Heart left ventricle (tissue), 13 donors: ENCODE measurements at regions not wholly inside any gene's neighbourhood (a gene's known extent, or its start where the extent isn't known, plus 50 kb on each side); places are given as distances from the start of the nearest gene placed in this dataset.
"Not testable (repeated sequence)": the region's sequence is repeated elsewhere in the genome, so short reads cannot be mapped to it uniquely, and the experiment has no call there.

Experiments
- POLR2A ChIP-seq, 2 donors: fragments of 450-650 bp; IDR thresholded peaks; one replicate each; pipeline ENCODE4 v1.6.1; 2017; ENCODE audit warnings: antibody characterized with exemption in 2 of 2, mild to moderate bottlenecking in 2 of 2, moderate library complexity in 2 of 2
- TF ChIP-seq, protein P1 (sequence below), 12 donors: fragments of 200-600 bp; sonication (generic) in 4 of 12; IDR thresholded peaks; one replicate each; pipeline versions ENCODE4 v1.5.0 to v1.8.0; 2018 to 2022; ENCODE audit warnings: antibody characterized with exemption in 12 of 12, mild to moderate bottlenecking in 5 of 12
- donor health status: ischemic (EF 13 %, LVEDD 7.1; RV severe dilation, severe dysfunction).
- donor health status: DM: no; HTN: yes; CAD: no.
- donor health status: DM: no; HTN: no; CAD: no.
- donor health status: ischemic (EF 25% LVEDD 6.9; RV normal size, moderate dysfunction).
- donor health status: ischemic (EF 25% LVEDD 5.7; RV mildly dilated, moderate dysfunction).
- donor health status: ischemic (EF 35%, LVEDD 5.7; RV mildly dilated, moderate dysfunction).
- donor health status: nonischemic (EF 11% LVEDD 7.7; RV severe dilation, severe dysfunction).
- donor health status: DM: yes; HTN: yes; CAD: no.
- donor health status: PGD.
- donor health status: ischemic (EF 29% LVEDD 5.4; RV normal size, mild dysfunction).
- donor health status: nonischemic (EF 23%, LVEDD 6.1; RV moderate dilation, normal function).

DNA sequence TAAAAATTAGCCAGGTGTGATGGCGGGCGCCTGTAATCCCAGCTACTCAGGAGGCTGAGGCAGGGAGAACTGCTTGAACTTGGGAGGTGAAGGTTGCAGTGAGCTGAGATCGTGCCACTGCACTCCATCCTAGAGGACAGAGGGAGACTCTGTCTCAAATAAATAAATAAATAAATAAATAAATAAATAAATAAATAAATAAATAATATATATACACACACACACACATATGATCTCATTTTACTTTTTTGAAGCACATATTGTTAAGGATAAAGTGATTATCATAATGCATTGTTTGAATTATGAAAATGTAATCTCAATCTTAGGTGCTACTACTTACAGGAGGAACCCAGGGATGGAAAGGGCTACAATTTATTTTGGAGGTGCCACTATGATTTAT lies 130.5 kb upstream of the PCDH7 start:
- TF ChIP-seq, protein P1, sequence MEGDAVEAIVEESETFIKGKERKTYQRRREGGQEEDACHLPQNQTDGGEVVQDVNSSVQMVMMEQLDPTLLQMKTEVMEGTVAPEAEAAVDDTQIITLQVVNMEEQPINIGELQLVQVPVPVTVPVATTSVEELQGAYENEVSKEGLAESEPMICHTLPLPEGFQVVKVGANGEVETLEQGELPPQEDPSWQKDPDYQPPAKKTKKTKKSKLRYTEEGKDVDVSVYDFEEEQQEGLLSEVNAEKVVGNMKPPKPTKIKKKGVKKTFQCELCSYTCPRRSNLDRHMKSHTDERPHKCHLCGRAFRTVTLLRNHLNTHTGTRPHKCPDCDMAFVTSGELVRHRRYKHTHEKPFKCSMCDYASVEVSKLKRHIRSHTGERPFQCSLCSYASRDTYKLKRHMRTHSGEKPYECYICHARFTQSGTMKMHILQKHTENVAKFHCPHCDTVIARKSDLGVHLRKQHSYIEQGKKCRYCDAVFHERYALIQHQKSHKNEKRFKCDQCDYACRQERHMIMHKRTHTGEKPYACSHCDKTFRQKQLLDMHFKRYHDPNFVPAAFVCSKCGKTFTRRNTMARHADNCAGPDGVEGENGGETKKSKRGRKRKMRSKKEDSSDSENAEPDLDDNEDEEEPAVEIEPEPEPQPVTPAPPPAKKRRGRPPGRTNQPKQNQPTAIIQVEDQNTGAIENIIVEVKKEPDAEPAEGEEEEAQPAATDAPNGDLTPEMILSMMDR (IDR thresholded peaks at IDR 0.05), result not testable (repeated sequence)
- TF ChIP-seq POLR2A (IDR thresholded peaks at IDR 0.05), result not testable (repeated sequence)
